GM19395 (cell line): ENCODE measurements at regions not wholly inside any gene's neighbourhood (a gene's known extent, or its start where the extent isn't known, plus 50 kb on each side); places are given as distances from the start of the nearest gene placed in this dataset.
"Not testable (repeated sequence)": the region's sequence is repeated elsewhere in the genome, so short reads cannot be mapped to it uniquely, and the experiment has no call there.

ENCODE experiments used
- ATAC-seq: cut with Tn5 transposase; IDR thresholded peaks from one replicate; pipeline ENCODE4 v1.9.1; 2021; ENCODE audit warnings: mild to moderate bottlenecking, moderate library complexity; ENCODE audit not compliant: unreplicated experiment

DNA sequence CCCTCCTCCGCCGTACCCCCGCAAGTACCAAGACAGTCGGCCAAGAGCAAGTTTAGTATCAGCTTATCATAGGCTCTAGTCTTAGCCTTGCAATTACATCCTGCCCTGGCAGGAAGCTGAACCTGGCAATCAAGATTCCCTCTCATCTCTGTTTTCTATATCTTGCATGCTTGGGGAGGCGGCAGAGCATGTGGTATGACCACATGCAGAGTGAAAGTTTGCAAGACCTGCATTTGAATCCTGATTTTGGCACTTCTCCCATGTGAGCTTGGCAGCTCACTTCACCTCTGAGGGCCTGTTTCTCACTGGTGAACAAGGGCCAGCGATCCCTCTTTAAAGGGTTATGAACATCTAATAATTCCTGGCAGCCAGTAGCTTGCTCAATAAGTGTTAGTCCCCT is 106.1 kb upstream of the FRMD4B start:
- ATAC-seq, result no peak

DNA sequence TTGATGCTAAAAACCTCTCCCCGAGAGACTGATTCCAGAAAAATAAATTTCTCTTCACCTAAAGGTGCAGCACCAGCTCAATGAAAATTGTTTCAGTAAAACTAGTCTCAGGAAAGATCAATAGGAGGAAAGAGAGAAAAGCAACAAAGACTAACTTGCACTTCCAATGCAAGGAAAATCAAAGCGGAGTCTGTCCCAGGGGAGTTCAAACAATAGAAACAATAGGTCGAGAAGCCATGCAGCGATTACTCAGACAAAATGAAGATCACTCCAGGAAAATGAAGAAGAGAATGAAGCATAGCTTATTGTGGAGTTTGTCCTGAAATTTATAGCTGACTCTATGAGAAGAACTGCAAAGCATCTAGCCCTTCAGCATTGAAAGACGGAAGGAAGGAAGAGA is 105.1 kb upstream of the FRMD4B start:
- no peak for ATAC-seq

DNA sequence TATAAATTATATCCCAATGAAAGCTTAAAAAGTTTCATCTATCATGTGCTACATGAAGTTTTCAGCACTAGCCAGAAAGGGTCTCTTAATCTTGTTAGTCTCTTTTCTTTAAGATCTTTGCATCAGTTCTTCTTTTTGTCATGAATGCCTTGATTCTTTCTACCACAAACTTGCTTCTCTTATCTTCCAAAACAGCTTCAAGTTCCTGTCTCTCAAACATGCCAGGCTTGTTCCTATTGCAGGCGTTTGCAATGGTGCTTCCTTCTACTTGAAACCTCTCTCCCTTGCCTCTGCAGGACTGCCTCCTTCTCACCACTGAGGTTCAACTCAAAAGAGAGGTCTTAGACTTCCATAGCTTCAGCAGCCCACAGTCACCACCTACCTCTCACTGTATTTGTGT is 104.3 kb upstream of the FRMD4B start:
- no peak for ATAC-seq

DNA sequence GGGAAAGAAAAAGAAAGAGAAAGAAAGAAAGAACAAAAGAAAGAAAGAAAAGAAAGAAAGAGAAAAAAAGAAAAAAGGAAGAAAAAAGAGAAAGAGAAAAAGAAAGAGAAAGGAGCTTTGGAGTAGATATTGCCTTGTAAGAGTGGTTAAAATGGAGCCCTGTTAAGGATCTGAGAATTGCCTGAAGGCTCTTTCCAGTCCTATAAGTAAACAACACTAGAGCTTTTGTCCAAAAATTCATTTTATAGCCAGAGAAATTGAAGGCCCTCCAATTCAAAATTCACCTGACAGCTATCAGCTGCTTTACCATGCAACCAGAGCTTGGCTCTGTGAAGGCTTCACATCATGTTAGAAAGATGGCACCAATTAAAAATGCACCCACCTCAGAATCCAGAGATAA is 102.1 kb upstream of the FRMD4B start:
- no peak for ATAC-seq

DNA sequence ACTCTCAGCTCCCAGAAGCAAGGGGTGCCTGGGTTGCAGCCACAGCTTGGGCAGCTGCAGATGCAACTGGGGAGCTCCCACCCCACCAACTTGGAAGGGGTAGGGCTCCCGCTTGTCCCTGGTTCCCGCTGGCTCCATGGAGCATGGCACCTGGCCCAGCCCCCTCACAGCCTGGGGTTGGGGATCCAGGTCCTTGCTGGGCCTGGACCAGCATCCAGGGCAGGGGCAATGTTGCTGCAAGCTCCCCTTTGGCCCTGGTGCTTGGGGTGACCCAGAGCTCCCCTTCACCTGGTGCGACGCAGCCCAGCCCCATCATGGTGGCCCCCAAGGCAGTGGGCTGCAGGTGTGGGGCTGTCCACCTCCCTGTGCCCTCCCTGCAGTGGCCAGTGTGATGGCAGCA is 99.6 kb upstream of the FRMD4B start:
- no peak for ATAC-seq

DNA sequence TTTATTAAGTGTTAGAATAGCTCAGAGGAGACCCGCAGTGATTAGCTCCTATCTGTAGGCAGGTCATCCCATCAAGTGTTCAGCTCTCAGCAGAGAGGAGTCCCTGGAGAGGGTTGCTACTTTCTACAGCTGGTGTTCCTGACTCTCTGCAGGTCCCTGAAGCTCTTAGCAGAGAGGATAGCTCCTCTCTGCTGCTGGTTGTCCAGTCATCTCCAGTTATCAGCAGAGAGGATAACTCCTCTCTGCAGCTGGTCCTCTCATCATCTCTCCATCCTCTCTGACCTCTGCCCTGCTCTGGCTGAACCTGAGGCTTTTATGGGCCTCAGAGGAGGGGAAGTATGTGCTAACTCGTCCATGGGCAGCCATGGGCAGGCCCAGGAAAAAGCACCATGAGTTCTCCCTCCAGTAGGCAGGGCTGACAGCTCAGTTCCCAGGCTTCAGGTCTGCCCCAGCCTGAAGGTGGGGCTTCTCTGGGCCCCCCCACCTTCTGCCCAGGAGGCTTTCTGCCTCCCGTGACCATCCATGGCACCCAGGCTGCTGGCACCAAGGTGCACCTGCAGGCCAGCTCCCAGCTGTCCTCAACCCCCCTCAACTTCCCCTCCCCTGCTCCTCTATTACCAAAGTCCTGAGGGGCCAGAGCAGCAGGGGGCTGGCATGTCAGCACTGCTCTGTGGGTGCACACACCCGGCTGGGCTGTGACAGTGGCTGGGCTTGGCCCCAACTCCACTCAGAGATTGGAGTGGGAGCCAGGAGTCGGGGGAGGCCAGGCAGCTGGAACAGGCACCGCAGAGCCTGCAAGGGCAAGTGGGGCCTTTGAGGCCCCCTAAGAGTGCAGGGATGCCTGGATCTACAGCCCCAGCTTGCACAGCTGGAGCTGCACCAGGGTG is 98.9 kb upstream of the FRMD4B start:
- ATAC-seq, result no peak

DNA sequence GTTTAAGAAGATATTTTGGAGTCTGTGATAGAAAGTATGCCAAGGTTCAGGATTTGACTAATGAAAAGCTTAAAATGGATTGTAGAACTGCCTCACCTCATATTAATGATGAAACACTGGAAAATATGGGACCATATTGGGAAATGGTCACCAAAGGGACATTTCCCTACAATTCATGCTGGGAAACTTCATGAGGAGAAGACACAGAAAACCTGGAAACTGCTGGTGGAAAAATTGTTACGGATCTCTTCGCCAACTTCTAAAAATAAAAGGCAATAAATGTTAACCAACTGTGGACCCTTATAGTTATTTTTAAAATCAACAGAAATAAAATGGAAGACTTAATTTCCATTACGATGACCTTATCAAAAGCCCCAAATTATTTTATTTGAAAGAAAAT is 97.6 kb upstream of the FRMD4B start:
- ATAC-seq, result no peak

DNA sequence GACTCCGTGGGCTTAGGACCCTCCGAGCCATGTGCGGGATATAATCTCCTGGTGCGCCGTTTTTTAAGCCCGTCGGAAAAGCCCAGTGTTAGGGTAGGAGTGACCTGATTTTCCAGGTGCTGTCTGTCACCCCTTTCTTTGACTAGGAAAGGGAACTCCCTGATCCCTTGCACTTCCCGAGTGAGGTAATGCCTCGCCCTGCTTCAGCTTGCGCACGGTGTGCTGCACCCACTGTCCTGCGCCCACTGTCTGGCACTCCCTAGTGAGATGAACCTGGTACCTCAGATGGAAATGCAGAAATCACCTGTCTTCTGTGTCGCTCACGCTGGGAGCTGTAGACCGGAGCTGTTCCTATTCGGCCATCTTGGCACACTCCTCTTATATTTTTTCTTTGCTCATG is 95.1 kb upstream of the FRMD4B start:
- ATAC-seq, result not testable (repeated sequence)

DNA sequence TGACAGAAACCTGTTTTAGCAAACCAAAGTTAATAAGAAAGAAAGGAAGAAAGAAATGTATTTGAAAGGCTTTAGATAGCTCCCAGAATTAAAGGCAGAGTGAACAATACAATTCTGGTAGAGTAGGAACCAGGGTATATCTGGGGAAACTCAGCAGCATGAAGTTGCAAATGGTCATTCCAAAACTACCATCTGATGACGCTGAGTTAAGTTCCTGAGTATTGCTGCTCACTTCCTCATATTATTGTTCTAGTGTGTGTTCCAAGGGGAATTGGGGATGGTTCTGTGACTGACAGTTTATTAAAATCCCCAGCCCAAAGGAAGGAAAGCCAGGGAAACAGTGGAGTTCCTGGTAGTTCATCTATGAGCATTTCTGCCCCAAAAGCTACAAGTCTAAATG is 88.3 kb upstream of the FRMD4B start:
- ATAC-seq, result no peak

DNA sequence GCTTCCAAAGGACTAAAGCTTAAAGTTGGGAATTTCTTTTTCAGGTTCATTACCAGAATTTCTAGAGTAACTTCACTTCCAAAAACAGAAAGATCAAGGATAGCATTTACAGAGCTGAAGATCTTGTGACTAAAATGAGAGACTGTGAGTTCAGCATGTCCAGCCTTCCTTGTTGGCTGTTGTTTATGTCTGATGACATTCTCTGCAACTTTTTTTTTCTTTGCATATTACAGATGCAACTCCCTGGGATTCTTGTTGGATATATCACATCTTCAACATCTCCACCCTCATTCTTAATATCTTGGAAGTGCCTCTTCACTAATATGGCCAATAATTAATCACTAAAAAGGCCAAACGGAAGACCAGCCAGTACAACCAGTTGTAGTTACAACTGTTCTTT is 86.2 kb upstream of the FRMD4B start:
- ATAC-seq, result no peak

DNA sequence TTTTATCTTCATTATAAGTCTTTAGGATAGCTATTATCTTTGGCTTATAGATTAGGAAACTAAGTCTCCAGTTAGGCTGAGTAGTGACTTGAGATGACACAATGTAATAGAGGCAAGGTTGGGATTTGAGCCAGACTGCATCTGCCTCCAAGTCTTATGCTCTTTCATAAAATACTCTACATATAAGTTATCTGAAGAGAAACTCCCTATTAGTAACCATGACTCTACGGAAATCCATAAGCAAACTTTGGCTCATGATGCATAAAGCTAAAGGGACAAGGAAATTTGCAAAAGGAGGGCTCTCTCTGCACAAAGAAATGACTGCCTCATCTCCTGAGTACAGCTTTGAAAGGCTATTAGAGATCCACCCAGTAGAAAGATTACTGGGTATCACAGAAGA is 77.6 kb upstream of the FRMD4B start:
- no peak for ATAC-seq

DNA sequence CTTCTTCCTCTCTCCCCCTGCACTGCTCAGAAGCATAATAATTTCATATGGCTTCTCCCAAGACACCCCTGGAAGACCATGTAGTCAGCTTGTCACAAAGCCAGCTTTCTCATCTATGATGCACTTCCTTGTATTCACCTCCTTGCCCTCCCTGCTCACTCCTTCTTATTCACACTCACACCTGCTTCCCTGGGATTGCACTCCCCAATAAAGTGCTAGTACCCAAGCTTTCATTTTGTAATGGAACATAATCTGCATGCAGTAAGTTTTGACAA is 76.9 kb upstream of the FRMD4B start:
- ATAC-seq, result no peak

DNA sequence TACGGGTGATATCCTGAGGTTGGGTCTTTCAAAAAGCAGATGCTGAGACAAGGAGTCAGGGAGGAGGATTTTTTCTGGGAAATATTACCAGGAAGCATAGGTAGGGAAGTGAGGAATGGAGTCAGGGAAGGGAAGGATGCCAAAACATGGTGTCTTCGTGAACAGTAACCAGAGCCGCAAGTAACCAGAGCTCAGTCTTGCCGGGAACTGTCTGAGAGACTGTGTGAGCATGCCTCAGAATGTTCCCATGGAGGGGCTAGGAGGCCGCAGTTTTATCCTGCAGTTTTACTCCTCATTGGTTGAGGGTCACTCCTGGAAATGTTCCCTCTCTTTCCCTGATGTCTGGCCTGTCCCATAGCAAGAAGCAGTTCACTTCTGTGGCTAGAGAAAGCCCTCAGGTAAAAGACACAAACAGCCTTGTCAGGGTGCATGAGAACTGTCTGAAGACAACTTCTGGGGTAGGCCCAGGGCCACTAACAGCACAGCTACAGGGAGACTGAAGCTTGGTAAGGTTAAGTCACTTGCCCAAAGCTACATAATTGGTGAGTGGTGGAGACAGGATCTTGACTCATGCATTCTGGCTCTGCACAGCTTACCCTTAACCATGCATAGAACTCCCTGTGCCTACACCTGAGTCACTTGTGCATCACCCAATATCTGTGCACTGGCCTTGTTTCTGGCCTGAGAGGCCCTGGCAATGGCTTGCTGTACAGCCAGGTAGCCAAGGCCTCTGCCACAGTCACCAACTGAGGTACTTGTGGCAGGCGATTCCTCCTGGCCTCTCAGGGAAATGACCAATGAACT is 76.3 kb upstream of the FRMD4B start:
- no peak for ATAC-seq

DNA sequence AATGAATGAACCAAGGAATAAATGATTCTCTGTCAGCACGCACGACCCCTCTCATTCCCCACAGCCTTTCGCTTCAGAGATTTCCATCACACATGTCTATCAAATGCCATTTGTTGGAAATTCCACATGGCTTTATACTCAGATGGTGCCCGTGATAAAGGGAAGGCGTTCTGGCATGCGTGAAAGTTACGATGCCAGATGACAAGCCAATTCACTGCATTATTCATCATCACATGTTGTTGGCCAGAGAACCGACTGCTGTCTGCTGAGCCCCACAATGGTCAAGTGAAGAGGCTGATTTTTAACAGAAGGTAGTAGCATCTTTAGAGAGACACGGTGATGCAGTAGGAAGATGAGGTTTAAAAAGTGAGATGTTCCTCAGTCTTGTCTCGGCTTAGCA is 74.1 kb upstream of the FRMD4B start:
- ATAC-seq, result no peak

DNA sequence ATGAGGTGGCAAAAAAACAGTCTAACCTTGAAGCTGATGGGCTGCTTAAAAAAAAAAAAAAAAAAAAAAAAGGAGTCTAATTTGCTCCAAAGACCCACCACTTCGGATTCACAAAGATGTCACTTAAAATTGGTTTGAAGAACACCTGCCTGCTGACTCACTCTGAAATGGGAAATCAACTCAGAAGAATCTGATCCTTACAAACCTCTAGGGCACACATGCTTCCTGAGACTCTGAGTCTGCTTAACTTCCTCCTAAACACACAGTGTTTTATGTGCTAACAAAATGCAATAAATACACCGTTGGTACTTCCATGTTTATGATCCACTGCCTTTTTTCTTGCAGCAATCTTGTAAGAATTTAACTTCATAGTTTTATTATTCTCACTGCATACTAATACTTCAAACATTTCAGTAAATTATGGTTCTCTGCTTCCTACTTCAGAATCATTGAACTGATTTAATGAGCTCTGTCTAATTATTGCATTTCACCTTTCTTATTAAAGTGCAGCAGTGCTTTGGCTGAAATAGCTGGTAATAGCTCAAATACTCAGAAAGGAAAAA is 73.0 kb upstream of the FRMD4B start:
- no peak for ATAC-seq

DNA sequence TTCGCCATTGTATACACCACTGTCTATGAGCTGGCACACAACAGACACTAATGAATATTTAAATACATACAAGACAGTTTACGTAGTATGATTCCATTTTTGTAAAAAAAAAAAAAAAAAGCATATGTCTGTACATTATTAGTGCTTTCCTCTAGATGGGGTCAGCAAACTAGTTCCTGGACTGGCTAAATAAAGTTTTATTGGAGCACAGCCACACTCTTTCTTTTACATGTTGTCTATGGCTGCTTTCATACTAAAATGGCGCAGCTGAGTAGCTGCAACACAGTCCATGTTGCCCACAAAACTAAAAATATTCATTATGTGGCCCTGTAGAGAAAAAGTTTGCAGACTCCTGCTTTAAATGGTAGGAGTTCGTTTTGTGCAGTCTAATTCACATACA is 70.7 kb upstream of the FRMD4B start:
- ATAC-seq, result no peak

DNA sequence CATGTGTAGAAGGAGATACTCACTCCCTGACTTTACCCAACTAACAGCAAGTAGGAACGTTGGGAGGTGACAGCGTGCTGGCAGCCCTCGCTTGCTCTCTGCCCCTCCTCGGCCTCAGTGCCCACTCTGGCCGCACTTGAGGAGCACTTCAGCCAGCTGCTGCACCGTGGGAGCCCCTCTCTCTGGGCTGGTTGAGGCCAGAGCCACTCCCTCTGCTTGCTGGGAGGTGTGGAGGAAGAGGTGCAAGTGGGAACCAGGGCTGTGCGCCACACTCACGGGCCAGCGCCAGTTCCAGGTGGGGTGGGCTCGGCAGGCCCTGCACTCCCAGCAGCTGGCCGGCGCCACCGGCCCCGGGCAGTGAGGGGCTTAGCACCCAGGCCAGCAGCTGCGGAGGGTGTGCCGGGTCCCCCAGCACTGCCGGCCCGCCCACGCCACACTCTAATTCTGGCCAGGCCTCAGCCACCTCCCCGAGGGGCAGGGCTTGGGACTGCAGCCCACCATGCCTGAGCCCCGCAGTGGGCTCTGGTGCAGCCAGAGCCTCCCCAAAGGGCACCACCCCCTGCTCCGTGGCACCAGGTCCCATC is 68.4 kb upstream of the FRMD4B start:
- no peak for ATAC-seq

DNA sequence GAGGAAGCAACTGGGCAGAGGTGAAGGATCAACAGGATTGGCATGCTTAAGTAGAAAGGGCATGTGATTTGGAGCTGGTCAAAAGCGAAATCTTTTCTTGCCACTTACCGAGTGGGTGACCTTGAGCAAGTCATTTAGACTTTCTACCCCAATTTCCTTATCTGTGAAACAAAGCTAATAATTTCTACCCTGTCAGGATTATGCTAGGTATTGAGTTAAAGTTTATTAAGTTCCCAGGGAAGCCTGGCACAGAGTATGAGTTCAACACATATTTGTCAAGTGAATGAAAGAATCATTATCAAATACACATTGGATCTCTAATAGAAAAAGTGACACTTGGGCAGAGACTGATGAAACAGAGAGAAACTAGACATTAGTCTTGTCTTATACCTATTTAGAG is 66.4 kb upstream of the FRMD4B start:
- no peak for ATAC-seq

DNA sequence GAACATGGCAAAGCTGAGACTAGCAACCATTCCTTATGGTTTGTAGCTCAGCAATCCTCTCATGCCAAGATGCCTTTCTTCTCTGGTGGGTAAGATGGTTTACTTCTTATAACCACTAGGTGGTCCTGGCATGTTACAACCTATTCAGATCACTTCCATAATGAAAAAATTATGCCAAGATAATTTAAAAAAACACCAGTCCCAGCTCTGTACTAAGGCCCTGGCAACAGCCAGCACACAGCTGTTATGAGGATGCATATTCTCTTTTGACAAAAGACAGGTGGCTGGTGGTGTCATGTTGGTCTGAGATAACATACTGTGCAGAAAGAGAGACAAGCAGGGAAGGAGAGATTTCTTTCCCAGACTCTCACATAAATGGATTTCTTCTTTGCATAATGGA is 65.7 kb upstream of the FRMD4B start:
- no peak for ATAC-seq

DNA sequence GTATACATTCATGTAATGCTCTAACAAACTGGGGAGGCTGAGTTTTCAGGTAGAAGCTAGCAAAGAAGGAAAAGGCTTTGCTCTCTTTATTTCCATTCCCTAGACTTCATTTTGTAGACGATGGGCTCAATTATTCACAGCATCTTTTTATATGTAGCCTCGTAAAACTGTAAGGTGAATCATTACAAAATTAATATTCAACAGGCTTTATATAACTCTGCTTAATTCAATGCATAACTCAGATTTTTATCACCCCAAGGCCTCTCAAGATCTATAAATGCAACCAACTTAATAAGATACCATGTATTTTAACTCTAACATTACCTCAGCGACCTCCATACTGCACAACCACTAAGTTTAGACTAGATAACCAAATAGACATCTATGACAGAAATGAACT is 63.0 kb upstream of the FRMD4B start:
- no peak for ATAC-seq

DNA sequence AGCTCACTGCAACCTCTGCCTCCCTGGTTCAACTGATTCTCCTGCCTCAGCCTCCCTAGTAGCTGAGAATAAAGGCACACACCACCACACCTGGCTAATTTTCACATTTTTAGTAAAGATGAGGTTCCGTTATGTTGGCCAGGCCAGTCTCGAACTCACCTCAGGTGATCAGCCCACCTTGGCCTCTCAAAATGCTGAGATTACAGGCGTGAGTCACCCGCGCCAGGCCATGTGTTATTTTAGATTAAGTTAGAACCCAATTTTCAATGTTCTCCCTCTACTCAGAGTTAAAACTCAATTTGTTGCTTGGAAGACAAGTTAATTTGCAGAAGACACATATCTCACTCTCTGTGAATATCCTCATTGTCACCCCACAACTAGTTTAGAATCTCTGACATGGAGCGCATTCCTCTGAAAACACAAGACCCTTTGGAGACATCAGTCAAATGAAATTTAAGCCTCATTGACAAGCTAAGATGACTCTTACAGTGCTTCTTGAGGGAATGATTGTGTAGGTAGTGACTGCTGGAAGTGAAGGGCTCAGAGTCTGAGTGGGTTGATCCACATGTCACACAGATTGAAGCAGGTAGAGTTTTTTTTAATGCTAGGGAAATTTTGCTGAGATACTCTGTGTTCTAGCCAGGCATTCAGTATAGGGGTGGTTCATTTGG is 60.6 kb upstream of the FRMD4B start:
- no peak for ATAC-seq
